ENCODE measurements at regions not wholly inside any gene's neighbourhood (a gene's known extent, or its start where the extent isn't known, plus 50 kb on each side); places are given as distances from the start of the nearest gene placed in this dataset.

DNA sequence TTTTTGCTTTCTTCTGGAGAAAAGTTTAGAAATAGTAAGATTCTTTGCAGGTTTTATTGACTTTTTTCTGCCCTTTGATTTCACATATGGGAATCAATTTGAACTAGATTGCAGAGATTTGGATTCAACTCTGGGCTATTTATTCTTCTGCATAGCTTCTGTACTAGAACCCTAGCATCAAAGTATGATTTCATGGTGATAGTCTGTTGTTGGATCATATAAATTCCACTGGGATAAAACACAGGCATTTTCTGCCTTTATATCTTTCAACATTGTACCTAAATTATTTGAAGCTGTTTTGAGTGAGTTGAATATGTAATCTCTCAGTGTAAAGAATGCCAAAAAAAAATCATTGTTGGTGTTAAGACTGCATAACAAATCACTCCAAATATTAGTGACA, 458.4 kb upstream of the MPDZ start:
- TF ChIP-seq, protein P1, sequence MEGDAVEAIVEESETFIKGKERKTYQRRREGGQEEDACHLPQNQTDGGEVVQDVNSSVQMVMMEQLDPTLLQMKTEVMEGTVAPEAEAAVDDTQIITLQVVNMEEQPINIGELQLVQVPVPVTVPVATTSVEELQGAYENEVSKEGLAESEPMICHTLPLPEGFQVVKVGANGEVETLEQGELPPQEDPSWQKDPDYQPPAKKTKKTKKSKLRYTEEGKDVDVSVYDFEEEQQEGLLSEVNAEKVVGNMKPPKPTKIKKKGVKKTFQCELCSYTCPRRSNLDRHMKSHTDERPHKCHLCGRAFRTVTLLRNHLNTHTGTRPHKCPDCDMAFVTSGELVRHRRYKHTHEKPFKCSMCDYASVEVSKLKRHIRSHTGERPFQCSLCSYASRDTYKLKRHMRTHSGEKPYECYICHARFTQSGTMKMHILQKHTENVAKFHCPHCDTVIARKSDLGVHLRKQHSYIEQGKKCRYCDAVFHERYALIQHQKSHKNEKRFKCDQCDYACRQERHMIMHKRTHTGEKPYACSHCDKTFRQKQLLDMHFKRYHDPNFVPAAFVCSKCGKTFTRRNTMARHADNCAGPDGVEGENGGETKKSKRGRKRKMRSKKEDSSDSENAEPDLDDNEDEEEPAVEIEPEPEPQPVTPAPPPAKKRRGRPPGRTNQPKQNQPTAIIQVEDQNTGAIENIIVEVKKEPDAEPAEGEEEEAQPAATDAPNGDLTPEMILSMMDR (IDR thresholded peaks at IDR 0.05) = no peak
- TF ChIP-seq EZH2 (IDR thresholded peaks at IDR 0.05) = no peak
- no peak for TF ChIP-seq EZH2phosphoT487 (IDR thresholded peaks at IDR 0.05)
